ENCODE measurements at regions not wholly inside any gene's neighbourhood (a gene's known extent, or its start where the extent isn't known, plus 50 kb on each side); places are given as distances from the start of the nearest gene placed in this dataset.

- ChIA-PET RAD21 (ENCODE audit: unreplicated experiment) (interaction anchor here (1.2 kb wide), 1 partner anchor 339 kb away, joined by 3 read pairs; no protein-coding TSS in a partner anchor), CTCF (no interaction called here), SMC1A (ENCODE audit: uncharacterized antibody, unreplicated experiment) (interaction anchor here (0.6 kb wide), 1 partner anchor 1203 kb away, joined by 3 read pairs; no protein-coding TSS in a partner anchor), POLR2A (no interaction called here)
- Histone ChIP-seq H3K27me3 (replicated peaks in 1 of 2; ENCODE audit: control insufficient read depth in 2 of 2, insufficient read depth in 2 of 2, low read length in 1 of 2) (0 out of 4 replicates have a peak, but pooled peaks cover 0 to 1% of the 10 kb centered on the region in 2 experiments), H4K20me1 (ENCODE audit: control insufficient read depth, insufficient read depth) (no peaks in the 10 kb centered on the region), H3K4me1 (ENCODE audit: control insufficient read depth, insufficient read depth, low read length) (no peaks in the 10 kb centered on the region), H3K4me2 (ENCODE audit: control insufficient read depth, insufficient read depth) (no peak overlapping the region), H3K79me2 (ENCODE audit: control insufficient read depth, insufficient read depth, low read length) (no peaks in the 10 kb centered on the region), H3K4me3 (no peak overlapping the region), H3K9me3 (replicated peaks; ENCODE audit: control insufficient read depth, insufficient read depth, low read length) (no peaks in the 10 kb centered on the region), H3K36me3 (ENCODE audit: control insufficient read depth in 2 of 2, insufficient read depth in 2 of 2, low read length in 1 of 2) (no peaks in the 10 kb centered on the region), H2AFZ (ENCODE audit: control insufficient read depth, low read depth, low read length) (no peak overlapping the region), H3K9ac (ENCODE audit: control insufficient read depth, insufficient read depth, low read length) (no peak overlapping the region), H3K27ac (ENCODE audit: control insufficient read depth, insufficient read depth) (no peak overlapping the region)
- no peak for TF ChIP-seq STAT1 (conservative IDR thresholded peaks at IDR 0.05)
- no peak for TF ChIP-seq SPI1 (IDR thresholded peaks at IDR 0.05; ENCODE audit: borderline replicate concordance, insufficient read depth, low read depth, low read length)
- TF ChIP-seq RBBP5 (conservative IDR thresholded peaks at IDR 0.05): no peak
- TF ChIP-seq ATF3 (IDR thresholded peaks at IDR 0.05; ENCODE audit: borderline replicate concordance, extremely low read depth, low read depth, low read length): no peak
- no peak for TF ChIP-seq REST (IDR thresholded peaks at IDR 0.05; ENCODE audit: low read depth, low read length)
- no peak for TF ChIP-seq CTCF (IDR thresholded peaks at IDR 0.05 in 2 of 3, conservative IDR thresholded peaks at IDR 0.05 in 1 of 3; ENCODE audit: control insufficient read depth in 2 of 3, extremely low read depth in 1 of 3, insufficient read depth in 1 of 3, low read depth in 3 of 3, low read length in 3 of 3)
- no peak for TF ChIP-seq ATF2 (IDR thresholded peaks at IDR 0.05; ENCODE audit: low read length)
- TF ChIP-seq ZNF217 (IDR thresholded peaks at IDR 0.05): no peak
- no peak for TF ChIP-seq FOXK2 (IDR thresholded peaks at IDR 0.05)
- no peak for TF ChIP-seq FOXM1 (IDR thresholded peaks at IDR 0.05; ENCODE audit: low read depth, low read length)
- no peak for TF ChIP-seq NR2F1 (conservative IDR thresholded peaks at IDR 0.05)
- TF ChIP-seq ZBTB33 (IDR thresholded peaks at IDR 0.05): no peak
- TF ChIP-seq NFIC (IDR thresholded peaks at IDR 0.05; ENCODE audit: low read depth, low read length): no peak
- FAIRE-seq (no peak), DNase-seq (ENCODE audit: low read depth, low spot score) (no peak), ATAC-seq (no peak)
- no TSS peak for BruUV-seq (replicated peaks)
- intact Hi-C loops (cut with micrococcal nuclease; ENCODE audit: unreplicated experiment): no loop called here
- WGBS (ENCODE audit: insufficient coverage, insufficient replicate concordance, low lambda C conversion rate, missing lambda C conversion rate): 0% methylated on average over 1 of the region's 1 CpG
- in situ Hi-C loops (cut with MboI): no loop called here
These were observed 333.1 kb upstream of the RASGEF1B start for GRCh38 chr4:81804849-81805248.

Data from GM12878 (cell line).